Keratinocyte (primary cell): ENCODE measurements at regions not wholly inside any gene's neighbourhood (a gene's known extent, or its start where the extent isn't known, plus 50 kb on each side); places are given as distances from the start of the nearest gene placed in this dataset.

Experiments
- EZH2 ChIP-seq: IDR thresholded peaks from one replicate; pipeline ENCODE4 v1.6.1; 2012; ENCODE audit warnings: inconsistent platforms, mild to moderate bottlenecking, low read length, moderate library complexity
- TF ChIP-seq, protein P1 (sequence below), 3 experiments: IDR thresholded peaks in 1 of 3; conservative IDR thresholded peaks in 1 of 3; optimal IDR thresholded peaks in 1 of 3; 2 replicates in 2 of 3; 3 replicates in 1 of 3; pipeline versions ENCODE3 to v1.5.1; 2011; ENCODE audit warnings: low read length in 3 of 3, mild to moderate bottlenecking in 3 of 3, moderate library complexity in 2 of 3, control low read depth in 1 of 3, inconsistent platforms in 1 of 3; ENCODE audit not compliant: insufficient read depth in 2 of 3; ENCODE audit errors: extremely low read depth in 1 of 3

DNA sequence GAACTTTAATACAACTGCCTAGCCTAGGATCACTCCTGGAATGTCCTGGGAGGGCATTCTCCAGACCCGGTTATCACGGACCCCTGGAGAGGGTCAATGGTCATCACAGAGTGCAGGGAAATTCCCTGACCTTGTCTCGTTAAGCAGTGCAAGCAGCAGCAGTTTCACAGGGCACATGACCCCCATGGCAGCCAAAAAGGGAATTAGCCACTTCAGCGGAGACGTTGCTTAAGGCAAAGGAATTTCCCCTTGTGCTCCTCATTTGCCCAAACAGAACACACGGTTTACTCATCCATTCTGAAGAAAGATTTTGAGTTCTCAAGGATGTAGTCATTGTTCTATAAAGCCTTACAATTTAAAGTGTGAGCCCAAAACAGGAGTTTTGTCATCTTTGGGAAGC is 260.3 kb downstream of the SNX13 start:
- TF ChIP-seq, protein P1, sequence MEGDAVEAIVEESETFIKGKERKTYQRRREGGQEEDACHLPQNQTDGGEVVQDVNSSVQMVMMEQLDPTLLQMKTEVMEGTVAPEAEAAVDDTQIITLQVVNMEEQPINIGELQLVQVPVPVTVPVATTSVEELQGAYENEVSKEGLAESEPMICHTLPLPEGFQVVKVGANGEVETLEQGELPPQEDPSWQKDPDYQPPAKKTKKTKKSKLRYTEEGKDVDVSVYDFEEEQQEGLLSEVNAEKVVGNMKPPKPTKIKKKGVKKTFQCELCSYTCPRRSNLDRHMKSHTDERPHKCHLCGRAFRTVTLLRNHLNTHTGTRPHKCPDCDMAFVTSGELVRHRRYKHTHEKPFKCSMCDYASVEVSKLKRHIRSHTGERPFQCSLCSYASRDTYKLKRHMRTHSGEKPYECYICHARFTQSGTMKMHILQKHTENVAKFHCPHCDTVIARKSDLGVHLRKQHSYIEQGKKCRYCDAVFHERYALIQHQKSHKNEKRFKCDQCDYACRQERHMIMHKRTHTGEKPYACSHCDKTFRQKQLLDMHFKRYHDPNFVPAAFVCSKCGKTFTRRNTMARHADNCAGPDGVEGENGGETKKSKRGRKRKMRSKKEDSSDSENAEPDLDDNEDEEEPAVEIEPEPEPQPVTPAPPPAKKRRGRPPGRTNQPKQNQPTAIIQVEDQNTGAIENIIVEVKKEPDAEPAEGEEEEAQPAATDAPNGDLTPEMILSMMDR (optimal IDR thresholded peaks at IDR 0.05 in 1 of 3, IDR thresholded peaks at IDR 0.05 in 1 of 3, conservative IDR thresholded peaks at IDR 0.05 in 1 of 3; ENCODE audit: extremely low read depth in 1 of 3, insufficient read depth in 2 of 3, low read length in 3 of 3): no peak
- TF ChIP-seq EZH2: no peak
